ENCODE measurements at regions not wholly inside any gene's neighbourhood (a gene's known extent, or its start where the extent isn't known, plus 50 kb on each side); places are given as distances from the start of the nearest gene placed in this dataset.
A peak's percentile ranks its signal among the peaks of the same experiment; 100 is the strongest.

DNA sequence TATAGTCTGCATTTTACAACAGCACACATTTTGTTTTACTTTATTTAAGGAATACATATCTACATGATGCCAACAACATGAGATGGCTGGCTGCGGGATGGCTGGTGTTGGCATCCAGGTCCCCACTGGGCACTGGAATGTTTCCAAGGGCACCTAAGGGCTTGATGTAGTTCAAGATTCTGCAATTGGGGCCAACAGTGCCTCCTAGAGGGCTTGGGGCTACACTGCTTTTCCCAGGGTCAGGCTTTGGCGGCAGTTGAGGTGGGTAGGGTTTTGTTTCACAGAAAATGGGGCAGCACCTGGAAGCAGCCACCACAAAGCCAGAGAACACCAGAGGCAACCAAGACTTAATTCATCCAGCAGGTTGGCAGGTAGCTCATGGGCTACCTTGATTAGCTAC, 166.7 kb upstream of the PRNP start:
- Histone ChIP-seq H3K9me3 (ENCODE audit: insufficient read depth, low read length) (no peaks in the 10 kb centered on the region), H3K27me3 (ENCODE audit: low read length) (no peaks in the 10 kb centered on the region), H4K20me1 (ENCODE audit: low read depth, low read length) (no peaks in the 10 kb centered on the region), H3K4me2 (ENCODE audit: low read depth, low read length, poor library complexity, severe bottlenecking) (no peak overlapping the region), H3K36me3 (ENCODE audit: low read length) (no peaks in the 10 kb centered on the region), H3K27ac (ENCODE audit: low read depth, low read length) (no peak overlapping the region), H3K4me3 (ENCODE audit: insufficient read depth, low read length, poor library complexity, severe bottlenecking) (no peak overlapping the region), H3K9ac (ENCODE audit: low read length) (no peak overlapping the region), H3K9me2 (replicated peaks; ENCODE audit: insufficient read depth, low read length) (no peaks in the 10 kb centered on the region), H2AFZ (ENCODE audit: low read depth, low read length, severe bottlenecking) (no peak overlapping the region), H3F3A (ENCODE audit: insufficient read depth) (no peaks in the 10 kb centered on the region), H3K79me2 (ENCODE audit: insufficient read depth, low read length) (no peaks in the 10 kb centered on the region)
- no peak for TF ChIP-seq EZH2phosphoT487 (conservative IDR thresholded peaks at IDR 0.05; ENCODE audit: low read length)
- TF ChIP-seq, protein P1, sequence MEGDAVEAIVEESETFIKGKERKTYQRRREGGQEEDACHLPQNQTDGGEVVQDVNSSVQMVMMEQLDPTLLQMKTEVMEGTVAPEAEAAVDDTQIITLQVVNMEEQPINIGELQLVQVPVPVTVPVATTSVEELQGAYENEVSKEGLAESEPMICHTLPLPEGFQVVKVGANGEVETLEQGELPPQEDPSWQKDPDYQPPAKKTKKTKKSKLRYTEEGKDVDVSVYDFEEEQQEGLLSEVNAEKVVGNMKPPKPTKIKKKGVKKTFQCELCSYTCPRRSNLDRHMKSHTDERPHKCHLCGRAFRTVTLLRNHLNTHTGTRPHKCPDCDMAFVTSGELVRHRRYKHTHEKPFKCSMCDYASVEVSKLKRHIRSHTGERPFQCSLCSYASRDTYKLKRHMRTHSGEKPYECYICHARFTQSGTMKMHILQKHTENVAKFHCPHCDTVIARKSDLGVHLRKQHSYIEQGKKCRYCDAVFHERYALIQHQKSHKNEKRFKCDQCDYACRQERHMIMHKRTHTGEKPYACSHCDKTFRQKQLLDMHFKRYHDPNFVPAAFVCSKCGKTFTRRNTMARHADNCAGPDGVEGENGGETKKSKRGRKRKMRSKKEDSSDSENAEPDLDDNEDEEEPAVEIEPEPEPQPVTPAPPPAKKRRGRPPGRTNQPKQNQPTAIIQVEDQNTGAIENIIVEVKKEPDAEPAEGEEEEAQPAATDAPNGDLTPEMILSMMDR (IDR thresholded peaks at IDR 0.05; ENCODE audit: insufficient read depth, low read length, poor library complexity, severe bottlenecking): peak; percentile 30

GRCh38 chr20:4516876-4517275, 169.4 kb upstream of the PRNP start:
- TF ChIP-seq EZH2phosphoT487 (conservative IDR thresholded peaks at IDR 0.05; ENCODE audit: low read length): no peak
- TF ChIP-seq, protein P1 (IDR thresholded peaks at IDR 0.05; ENCODE audit: insufficient read depth, low read length, poor library complexity, severe bottlenecking): no peak
- H3K4me3 ChIP-seq (ENCODE audit: insufficient read depth, low read length, poor library complexity, severe bottlenecking): no peak overlapping the region

DNA sequence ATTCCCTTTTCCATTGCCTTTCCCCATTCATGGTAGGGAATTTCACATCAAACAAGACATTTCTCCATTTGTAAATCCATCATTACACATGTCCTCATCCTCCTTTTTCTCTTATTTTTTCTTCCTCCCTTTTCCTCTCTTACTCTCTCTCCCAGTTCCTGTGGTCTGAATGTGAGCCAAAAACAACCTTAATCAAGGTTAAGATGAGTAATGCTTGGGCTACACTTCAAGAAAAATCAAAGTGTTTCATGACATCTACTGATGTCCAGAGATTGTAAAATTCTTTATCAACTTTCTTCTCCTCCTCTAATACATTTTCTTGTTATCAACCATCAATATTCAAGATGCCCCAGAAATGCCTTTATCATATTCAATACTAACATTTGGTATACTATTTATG, 172.5 kb upstream of the PRNP start:
- Histone ChIP-seq H3F3A (ENCODE audit: insufficient read depth) (no peaks in the 10 kb centered on the region), H4K20me1 (ENCODE audit: low read depth, low read length) (no peaks in the 10 kb centered on the region), H3K9ac (ENCODE audit: low read length) (no peak overlapping the region), H3K4me2 (ENCODE audit: low read depth, low read length, poor library complexity, severe bottlenecking) (no peak overlapping the region), H3K27me3 (ENCODE audit: low read length) (no peaks in the 10 kb centered on the region), H2AFZ (ENCODE audit: low read depth, low read length, severe bottlenecking) (no peak overlapping the region), H3K27ac (ENCODE audit: low read depth, low read length) (no peak overlapping the region), H3K36me3 (ENCODE audit: low read length) (no peaks in the 10 kb centered on the region), H3K4me3 (ENCODE audit: insufficient read depth, low read length, poor library complexity, severe bottlenecking) (no peak overlapping the region), H3K79me2 (ENCODE audit: insufficient read depth, low read length) (no peaks in the 10 kb centered on the region), H3K9me3 (ENCODE audit: insufficient read depth, low read length) (no peaks in the 10 kb centered on the region), H3K9me2 (replicated peaks; ENCODE audit: insufficient read depth, low read length) (no peaks in the 10 kb centered on the region)
- no peak for TF ChIP-seq EZH2phosphoT487 (conservative IDR thresholded peaks at IDR 0.05; ENCODE audit: low read length)

More at GRCh38 chr20:4516876-4517275, 169.4 kb upstream of the PRNP start:
- Histone ChIP-seq H3K9me3 (ENCODE audit: insufficient read depth, low read length) (no peaks in the 10 kb centered on the region), H3K4me2 (ENCODE audit: low read depth, low read length, poor library complexity, severe bottlenecking) (no peak overlapping the region), H3K27ac (ENCODE audit: low read depth, low read length) (no peak overlapping the region), H3K36me3 (ENCODE audit: low read length) (no peaks in the 10 kb centered on the region), H2AFZ (ENCODE audit: low read depth, low read length, severe bottlenecking) (no peak overlapping the region), H4K20me1 (ENCODE audit: low read depth, low read length) (no peaks in the 10 kb centered on the region), H3F3A (ENCODE audit: insufficient read depth) (no peaks in the 10 kb centered on the region), H3K9me2 (replicated peaks; ENCODE audit: insufficient read depth, low read length) (no peaks in the 10 kb centered on the region), H3K79me2 (ENCODE audit: insufficient read depth, low read length) (no peaks in the 10 kb centered on the region), H3K27me3 (ENCODE audit: low read length) (no peaks in the 10 kb centered on the region), H3K9ac (ENCODE audit: low read length) (no peak overlapping the region)

DNA sequence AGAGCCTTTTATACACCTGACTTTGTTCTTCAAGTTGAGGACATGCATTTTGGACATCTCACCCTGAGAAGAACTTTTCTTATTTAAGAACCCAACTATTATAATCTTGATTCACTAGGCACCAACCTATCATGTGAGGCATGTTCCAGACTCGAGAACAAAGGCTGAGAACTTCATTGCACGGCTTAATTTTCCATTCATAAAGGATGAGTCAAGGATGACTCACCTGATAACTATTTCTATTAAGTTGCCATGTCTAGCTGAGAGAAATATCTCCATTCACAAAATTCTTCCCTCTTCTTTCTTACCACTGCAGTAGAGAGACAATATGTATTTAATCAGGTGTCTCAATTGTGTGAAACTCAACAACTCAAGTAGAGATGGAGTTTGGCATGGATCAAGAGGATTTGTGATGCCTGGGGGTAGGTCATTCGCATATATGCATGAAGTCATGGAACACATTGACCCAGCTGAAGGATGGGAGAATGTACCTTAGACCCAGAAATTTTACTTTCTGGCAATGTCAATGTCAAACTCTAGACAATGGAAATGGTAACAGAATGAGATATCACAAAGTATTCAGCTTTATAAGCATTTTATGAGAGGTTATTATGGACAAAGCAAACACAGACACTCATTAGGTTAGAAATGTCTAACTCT, 173.2 kb upstream of the PRNP start:
- H3K27ac ChIP-seq (ENCODE audit: low read depth, low read length): no peak overlapping the region
- no peaks in the 10 kb centered on the region for H3F3A ChIP-seq (ENCODE audit: insufficient read depth)
- no peak overlapping the region for H3K4me3 ChIP-seq (ENCODE audit: insufficient read depth, low read length, poor library complexity, severe bottlenecking)
- H3K27me3 ChIP-seq (ENCODE audit: low read length): no peaks in the 10 kb centered on the region
- no peak overlapping the region for H3K9ac ChIP-seq (ENCODE audit: low read length)
- no peaks in the 10 kb centered on the region for H3K36me3 ChIP-seq (ENCODE audit: low read length)
- H2AFZ ChIP-seq (ENCODE audit: low read depth, low read length, severe bottlenecking): no peak overlapping the region
- H3K79me2 ChIP-seq (ENCODE audit: insufficient read depth, low read length): no peaks in the 10 kb centered on the region
- TF ChIP-seq, protein P1 (IDR thresholded peaks at IDR 0.05; ENCODE audit: insufficient read depth, low read length, poor library complexity, severe bottlenecking): no peak
- no peak for TF ChIP-seq EZH2phosphoT487 (conservative IDR thresholded peaks at IDR 0.05; ENCODE audit: low read length)
- no peaks in the 10 kb centered on the region for H3K9me3 ChIP-seq (ENCODE audit: insufficient read depth, low read length)
- no peaks in the 10 kb centered on the region for H4K20me1 ChIP-seq (ENCODE audit: low read depth, low read length)
- H3K4me2 ChIP-seq (ENCODE audit: low read depth, low read length, poor library complexity, severe bottlenecking): no peak overlapping the region
- H3K9me2 ChIP-seq (replicated peaks; ENCODE audit: insufficient read depth, low read length): no peaks in the 10 kb centered on the region

Data from SU-DHL-6 (cell line).